Prostate gland (tissue), 2 donors: ENCODE measurements at regions not wholly inside any gene's neighbourhood (a gene's known extent, or its start where the extent isn't known, plus 50 kb on each side); places are given as distances from the start of the nearest gene placed in this dataset.

Source experiments
- POLR2A ChIP-seq: fragments of 450-650 bp; IDR thresholded peaks from one replicate; pipeline ENCODE4 v1.6.1; 2016; ENCODE audit warnings: antibody characterized with exemption, mild to moderate bottlenecking
- POLR2AphosphoS5 ChIP-seq: sonication (generic); formaldehyde crosslinking; IDR thresholded peaks from one replicate; pipeline ENCODE4 v1.6.1; 2017; ENCODE audit warnings: antibody characterized with exemption
- TF ChIP-seq, protein P1 (sequence below), 4 experiments: fragments of 200-600 bp in 2 of 4; fragments of 450-650 bp in 2 of 4; sonication (generic) in 2 of 4; IDR thresholded peaks; 1 replicate in 3 of 4; 2 replicates in 1 of 4; pipeline ENCODE4 v1.5.1; 2016 to 2019; ENCODE audit warnings: antibody characterized with exemption in 4 of 4, mild to moderate bottlenecking in 2 of 4, moderate library complexity in 2 of 4

DNA sequence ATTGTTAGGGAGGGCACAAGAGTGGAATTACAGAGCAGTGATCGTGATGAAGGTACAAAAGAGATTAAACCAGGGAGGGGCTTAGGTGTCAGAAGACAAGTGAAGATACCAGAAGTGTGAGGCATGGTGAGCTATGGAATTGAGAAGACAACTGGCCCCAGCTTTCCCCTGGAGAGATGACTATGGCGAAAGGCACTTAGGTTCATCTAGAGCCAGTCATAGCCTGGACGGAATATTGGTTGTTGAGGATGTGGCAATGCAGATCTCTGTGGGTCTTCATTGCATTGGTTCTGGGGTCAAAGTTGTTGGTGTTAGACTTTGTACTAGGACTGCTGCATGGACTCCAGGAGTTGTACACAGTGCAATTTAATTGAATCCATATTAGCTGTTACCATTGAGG is 115.7 kb downstream of the FASLG start:
- TF ChIP-seq, protein P1, sequence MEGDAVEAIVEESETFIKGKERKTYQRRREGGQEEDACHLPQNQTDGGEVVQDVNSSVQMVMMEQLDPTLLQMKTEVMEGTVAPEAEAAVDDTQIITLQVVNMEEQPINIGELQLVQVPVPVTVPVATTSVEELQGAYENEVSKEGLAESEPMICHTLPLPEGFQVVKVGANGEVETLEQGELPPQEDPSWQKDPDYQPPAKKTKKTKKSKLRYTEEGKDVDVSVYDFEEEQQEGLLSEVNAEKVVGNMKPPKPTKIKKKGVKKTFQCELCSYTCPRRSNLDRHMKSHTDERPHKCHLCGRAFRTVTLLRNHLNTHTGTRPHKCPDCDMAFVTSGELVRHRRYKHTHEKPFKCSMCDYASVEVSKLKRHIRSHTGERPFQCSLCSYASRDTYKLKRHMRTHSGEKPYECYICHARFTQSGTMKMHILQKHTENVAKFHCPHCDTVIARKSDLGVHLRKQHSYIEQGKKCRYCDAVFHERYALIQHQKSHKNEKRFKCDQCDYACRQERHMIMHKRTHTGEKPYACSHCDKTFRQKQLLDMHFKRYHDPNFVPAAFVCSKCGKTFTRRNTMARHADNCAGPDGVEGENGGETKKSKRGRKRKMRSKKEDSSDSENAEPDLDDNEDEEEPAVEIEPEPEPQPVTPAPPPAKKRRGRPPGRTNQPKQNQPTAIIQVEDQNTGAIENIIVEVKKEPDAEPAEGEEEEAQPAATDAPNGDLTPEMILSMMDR (IDR thresholded peaks at IDR 0.05): no peak
- no peak for TF ChIP-seq POLR2A
- TF ChIP-seq POLR2AphosphoS5: no peak
